Tibial nerve (tissue), 3 donors: ENCODE measurements at regions not wholly inside any gene's neighbourhood (a gene's known extent, or its start where the extent isn't known, plus 50 kb on each side); places are given as distances from the start of the nearest gene placed in this dataset.

Experiments used
- CTCF ChIP-seq, 5 experiments: fragments of 200-600 bp in 3 of 5; fragments of 450-650 bp in 2 of 5; sonication (generic) in 3 of 5; IDR thresholded peaks; one replicate each; pipeline ENCODE4 v1.5.1; 2016 to 2019; ENCODE audit warnings: antibody characterized with exemption in 5 of 5, mild to moderate bottlenecking in 3 of 5, moderate library complexity in 2 of 5
- POLR2A ChIP-seq, 2 donors: fragments of 450-650 bp; IDR thresholded peaks; one replicate each; pipeline ENCODE4 v1.6.1; 2017; ENCODE audit warnings: antibody characterized with exemption in 2 of 2, mild to moderate bottlenecking in 2 of 2, moderate library complexity in 2 of 2

- TF ChIP-seq POLR2A (IDR thresholded peaks at IDR 0.05) = no peak
- TF ChIP-seq CTCF (IDR thresholded peaks at IDR 0.05) = no peak
Observed at GRCh38 chr16:13863075-13863765, 56.7 kb upstream of the ERCC4 start.
